Keratinocyte (primary cell): ENCODE measurements at regions not wholly inside any gene's neighbourhood (a gene's known extent, or its start where the extent isn't known, plus 50 kb on each side); places are given as distances from the start of the nearest gene placed in this dataset.

Source experiments
- DNase-seq: peaks from one replicate; pipeline ENCODE4 v3.0.0-alpha.2; 2011; ENCODE audit warnings: low read depth, missing footprints, low spot score
- FAIRE-seq: peaks from 2 replicates; lab custom pipeline; 2011; peaks lifted over from hg19 to GRCh38; lab: Jason Lieb, UNC
- H2AFZ ChIP-seq: 2 replicates; pipeline ENCODE4 v1.6.0; 2012; ENCODE audit warnings: low read length, control low read depth, inconsistent platforms; ENCODE audit not compliant: control insufficient read depth
- H3K27ac ChIP-seq: 2 replicates; pipeline ENCODE4 v1.5.1; 2011; ENCODE audit warnings: low read length; ENCODE audit not compliant: control insufficient read depth, insufficient read depth
- H3K27me3 ChIP-seq: 3 replicates; pipeline ENCODE4 v1.6.0; 2011; ENCODE audit warnings: low read length; ENCODE audit not compliant: control insufficient read depth, insufficient read depth; ENCODE audit errors: extremely low read depth
- H3K36me3 ChIP-seq, 2 experiments: 2 replicates in 1 of 2; 3 replicates in 1 of 2; pipeline ENCODE4 v1.5.1; 2011; ENCODE audit warnings: low read length in 2 of 2, mild to moderate bottlenecking in 1 of 2; ENCODE audit not compliant: control insufficient read depth in 2 of 2, insufficient read depth in 2 of 2; ENCODE audit errors: extremely low read depth in 1 of 2
- H3K4me1 ChIP-seq: 3 replicates; pipeline ENCODE4 v1.5.1; 2011; ENCODE audit warnings: low read length; ENCODE audit not compliant: control insufficient read depth, insufficient read depth; ENCODE audit errors: extremely low read depth
- H3K4me2 ChIP-seq: 3 replicates; pipeline ENCODE4 v1.6.0; 2011; ENCODE audit warnings: low read depth, low read length; ENCODE audit not compliant: control insufficient read depth, insufficient read depth; ENCODE audit errors: extremely low read depth
- H3K4me3 ChIP-seq, 3 experiments: fragments of 200-600 bp in 1 of 3; sonication (generic) in 1 of 3; 2 replicates in 2 of 3; 3 replicates in 1 of 3; pipeline ENCODE4 v1.5.1; 2011 to 2016; ENCODE audit warnings: low read length in 3 of 3, mild to moderate bottlenecking in 3 of 3, control low read depth in 2 of 3, inconsistent platforms in 1 of 3, low read depth in 1 of 3, mixed read lengths in 1 of 3, mixed run types in 1 of 3, moderate library complexity in 1 of 3; ENCODE audit not compliant: control insufficient read depth in 2 of 3, insufficient read depth in 2 of 3; ENCODE audit errors: extremely low read depth in 1 of 3
- H3K79me2 ChIP-seq: 2 replicates; pipeline ENCODE4 v1.6.0; 2012; ENCODE audit warnings: low read length; ENCODE audit not compliant: control insufficient read depth, insufficient read depth
- H3K9ac ChIP-seq: 3 replicates; pipeline ENCODE4 v1.6.0; 2011; ENCODE audit warnings: low read length; ENCODE audit not compliant: control insufficient read depth, insufficient read depth; ENCODE audit errors: extremely low read depth
- H3K9me1 ChIP-seq: 3 replicates; pipeline ENCODE4 v1.6.0; 2011; ENCODE audit warnings: low read length; ENCODE audit not compliant: control insufficient read depth, insufficient read depth; ENCODE audit errors: extremely low read depth
- H3K9me3 ChIP-seq: 2 replicates; pipeline ENCODE4 v1.5.1; 2012; ENCODE audit warnings: low read depth, low read length; ENCODE audit not compliant: control insufficient read depth
- H4K20me1 ChIP-seq: 3 replicates; pipeline ENCODE4 v1.6.0; 2011; ENCODE audit warnings: low read length; ENCODE audit not compliant: control insufficient read depth, insufficient read depth; ENCODE audit errors: extremely low read depth
- EZH2 ChIP-seq: IDR thresholded peaks from one replicate; pipeline ENCODE4 v1.6.1; 2012; ENCODE audit warnings: inconsistent platforms, mild to moderate bottlenecking, low read length, moderate library complexity
- dilution Hi-C: fragments of 300-500 bp; cut with MboI; formaldehyde crosslinking; loops from one replicate; pipeline ENCODE4 v1.7.0; 2020; ENCODE audit warnings: low sequenced_read_pairs; ENCODE audit not compliant: extremely low pct_ligation_motif_present
- TF ChIP-seq, protein P1 (sequence below), 3 experiments: IDR thresholded peaks in 1 of 3; conservative IDR thresholded peaks in 1 of 3; optimal IDR thresholded peaks in 1 of 3; 2 replicates in 2 of 3; 3 replicates in 1 of 3; pipeline versions ENCODE3 to v1.5.1; 2011; ENCODE audit warnings: low read length in 3 of 3, mild to moderate bottlenecking in 3 of 3, moderate library complexity in 2 of 3, control low read depth in 1 of 3, inconsistent platforms in 1 of 3; ENCODE audit not compliant: insufficient read depth in 2 of 3; ENCODE audit errors: extremely low read depth in 1 of 3

DNA sequence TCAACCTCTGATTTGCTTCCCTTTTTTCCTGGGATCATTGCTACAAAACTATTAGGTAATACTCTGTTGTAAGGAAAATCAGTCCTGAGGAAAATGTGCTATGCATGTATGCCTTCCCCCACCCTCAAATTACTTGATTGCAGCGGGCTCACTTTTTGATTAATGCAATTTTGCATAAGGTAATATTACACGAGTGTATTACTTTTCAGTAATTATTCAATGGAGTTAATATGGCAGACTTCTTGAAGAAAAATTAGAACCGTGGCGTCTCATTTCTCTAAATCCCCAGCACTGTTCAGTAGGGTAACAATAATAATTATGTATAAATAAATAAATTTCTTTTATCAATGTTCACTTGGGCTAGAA lies 527.6 kb upstream of the FANCL start:
- no peak overlapping the region for H3K9ac ChIP-seq
- no peaks in the 10 kb centered on the region for H4K20me1 ChIP-seq
- no peak overlapping the region for H3K4me2 ChIP-seq
- H3K27me3 ChIP-seq, result no peaks in the 10 kb centered on the region
- no peaks in the 10 kb centered on the region for H3K9me3 ChIP-seq
- no peaks in the 10 kb centered on the region for H3K79me2 ChIP-seq
- no peak overlapping the region for H3K27ac ChIP-seq
- no peak for FAIRE-seq
- no peak for DNase-seq
- TF ChIP-seq, protein P1, sequence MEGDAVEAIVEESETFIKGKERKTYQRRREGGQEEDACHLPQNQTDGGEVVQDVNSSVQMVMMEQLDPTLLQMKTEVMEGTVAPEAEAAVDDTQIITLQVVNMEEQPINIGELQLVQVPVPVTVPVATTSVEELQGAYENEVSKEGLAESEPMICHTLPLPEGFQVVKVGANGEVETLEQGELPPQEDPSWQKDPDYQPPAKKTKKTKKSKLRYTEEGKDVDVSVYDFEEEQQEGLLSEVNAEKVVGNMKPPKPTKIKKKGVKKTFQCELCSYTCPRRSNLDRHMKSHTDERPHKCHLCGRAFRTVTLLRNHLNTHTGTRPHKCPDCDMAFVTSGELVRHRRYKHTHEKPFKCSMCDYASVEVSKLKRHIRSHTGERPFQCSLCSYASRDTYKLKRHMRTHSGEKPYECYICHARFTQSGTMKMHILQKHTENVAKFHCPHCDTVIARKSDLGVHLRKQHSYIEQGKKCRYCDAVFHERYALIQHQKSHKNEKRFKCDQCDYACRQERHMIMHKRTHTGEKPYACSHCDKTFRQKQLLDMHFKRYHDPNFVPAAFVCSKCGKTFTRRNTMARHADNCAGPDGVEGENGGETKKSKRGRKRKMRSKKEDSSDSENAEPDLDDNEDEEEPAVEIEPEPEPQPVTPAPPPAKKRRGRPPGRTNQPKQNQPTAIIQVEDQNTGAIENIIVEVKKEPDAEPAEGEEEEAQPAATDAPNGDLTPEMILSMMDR (optimal IDR thresholded peaks at IDR 0.05 in 1 of 3, IDR thresholded peaks at IDR 0.05 in 1 of 3, conservative IDR thresholded peaks at IDR 0.05 in 1 of 3; ENCODE audit: extremely low read depth in 1 of 3, insufficient read depth in 2 of 3, low read length in 3 of 3), result no peak
- no peak for TF ChIP-seq EZH2
- H3K9me1 ChIP-seq, result no peaks in the 10 kb centered on the region
- H3K36me3 ChIP-seq, result no peaks in the 10 kb centered on the region
- H3K4me1 ChIP-seq, result no peaks in the 10 kb centered on the region
- dilution Hi-C loops, result no loop called here
- H3K4me3 ChIP-seq, result no peak overlapping the region
- H2AFZ ChIP-seq, result no peak overlapping the region

DNA sequence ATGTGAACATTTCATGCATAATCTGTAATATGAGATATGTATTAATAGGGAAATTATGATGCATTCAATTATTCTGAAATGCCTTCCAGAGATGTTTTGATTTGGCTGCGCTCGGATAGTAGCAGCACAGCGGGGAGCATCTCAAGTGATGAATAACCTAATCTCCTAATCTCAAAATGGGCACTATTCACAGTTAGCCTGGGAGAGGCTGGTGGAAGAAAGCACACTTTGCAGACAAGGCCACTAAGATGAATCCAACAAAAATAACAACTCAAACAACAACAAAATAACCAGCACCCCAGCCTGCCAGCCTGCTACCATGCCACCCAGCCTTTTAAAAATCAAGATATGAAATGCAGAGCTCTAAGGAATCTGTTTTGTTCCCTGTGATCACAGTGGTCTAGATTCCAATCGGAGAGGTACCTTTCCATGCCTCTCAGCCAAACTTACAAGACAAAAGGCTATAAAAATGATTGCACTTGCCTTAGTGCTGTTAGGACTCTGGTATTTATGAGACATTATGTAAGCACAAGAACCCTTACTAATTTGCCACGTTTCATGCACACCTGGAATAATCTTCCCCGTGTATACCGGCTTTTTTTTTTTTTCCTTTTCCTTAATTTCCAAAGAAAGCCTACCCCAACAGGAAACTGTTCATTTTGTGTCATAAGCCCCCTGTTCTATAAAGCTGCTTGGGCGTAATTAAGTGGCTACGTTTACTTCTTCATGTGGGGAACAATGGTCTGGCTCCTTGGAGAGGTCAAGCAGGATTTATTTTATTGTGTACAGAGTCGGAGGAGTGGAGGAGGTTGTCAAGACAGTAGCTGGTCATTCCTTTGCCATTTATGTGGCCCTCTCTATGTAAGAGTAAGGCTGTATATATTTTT lies 526.9 kb upstream of the FANCL start:
- H3K27me3 ChIP-seq, result no peaks in the 10 kb centered on the region
- no peak for FAIRE-seq

More for the DNA sequence above, 526.9 kb upstream of the FANCL start:
- no peak overlapping the region for H3K4me3 ChIP-seq
- no peaks in the 10 kb centered on the region for H4K20me1 ChIP-seq
- no peak for DNase-seq
- dilution Hi-C loops, result no loop called here
- no peaks in the 10 kb centered on the region for H3K9me1 ChIP-seq
- H3K79me2 ChIP-seq, result no peaks in the 10 kb centered on the region
- no peak overlapping the region for H3K4me2 ChIP-seq
- H3K9ac ChIP-seq, result no peak overlapping the region
- H3K4me1 ChIP-seq, result no peaks in the 10 kb centered on the region
- H3K9me3 ChIP-seq, result no peaks in the 10 kb centered on the region
- TF ChIP-seq, protein P1 (optimal IDR thresholded peaks at IDR 0.05 in 1 of 3, IDR thresholded peaks at IDR 0.05 in 1 of 3, conservative IDR thresholded peaks at IDR 0.05 in 1 of 3; ENCODE audit: extremely low read depth in 1 of 3, insufficient read depth in 2 of 3, low read length in 3 of 3), result no peak
- no peak for TF ChIP-seq EZH2
- H3K27ac ChIP-seq, result no peak overlapping the region
- no peaks in the 10 kb centered on the region for H3K36me3 ChIP-seq
- H2AFZ ChIP-seq, result no peak overlapping the region
